Activated CD8-positive, alpha-beta T cell treated with anti-CD3 and anti-CD28 coated beads for 36 hours (primary cell): ENCODE measurements at regions not wholly inside any gene's neighbourhood (a gene's known extent, or its start where the extent isn't known, plus 50 kb on each side); places are given as distances from the start of the nearest gene placed in this dataset.

Source experiments
- ATAC-seq: fragments of 200-7000 bp; cut with Tn5 transposase; one replicate; pipeline ENCODE4 v1.10.0; 2021; ENCODE audit warnings: mild to moderate bottlenecking, moderate library complexity
- CTCF ChIA-PET: fragments of 350-600 bp; sonication (Branson Sonifier 250); formaldehyde crosslinking; loops from one replicate; lab custom pipeline; 2021; ENCODE audit warnings: antibody characterized with exemption; lab: Charles Lee
- POLR2A ChIA-PET: fragments of 350-600 bp; sonication (Branson Sonifier 250); formaldehyde crosslinking; loops from one replicate; lab custom pipeline; 2021; ENCODE audit warnings: antibody characterized with exemption; lab: Charles Lee
- DNase-seq: peaks from one replicate; pipeline ENCODE4 v3.0.0-alpha.2; 2020
- H3K27ac Mint-ChIP-seq: one replicate; pipeline ENCODE4 v1.8.0; 2021; ENCODE audit warnings: mild to moderate bottlenecking, mixed read lengths
- H3K27me3 Mint-ChIP-seq: one replicate; pipeline ENCODE4 v1.8.0; 2021; ENCODE audit warnings: mixed read lengths
- H3K36me3 Mint-ChIP-seq: one replicate; pipeline ENCODE4 v1.8.0; 2021; ENCODE audit warnings: low read depth, mixed read lengths
- H3K4me1 Mint-ChIP-seq: one replicate; pipeline ENCODE4 v1.8.0; 2021; ENCODE audit warnings: low read depth, mixed read lengths
- H3K4me3 Mint-ChIP-seq: one replicate; pipeline ENCODE4 v1.8.0; 2021; ENCODE audit warnings: mild to moderate bottlenecking, moderate library complexity, mixed read lengths
- H3K9me3 Mint-ChIP-seq: one replicate; pipeline ENCODE4 v1.8.0; 2021; ENCODE audit warnings: mixed read lengths
- intact Hi-C: fragments of 100-400 bp; cut with micrococcal nuclease; formaldehyde crosslinking; loops from one replicate; pipeline ENCODE4 v1.10.0; 2022
- TF ChIP-seq, protein P1 (sequence below): fragments of 200-600 bp; IDR thresholded peaks from one replicate; pipeline ENCODE4 v1.8.0; 2022; ENCODE audit warnings: antibody characterized with exemption, mild to moderate bottlenecking

DNA sequence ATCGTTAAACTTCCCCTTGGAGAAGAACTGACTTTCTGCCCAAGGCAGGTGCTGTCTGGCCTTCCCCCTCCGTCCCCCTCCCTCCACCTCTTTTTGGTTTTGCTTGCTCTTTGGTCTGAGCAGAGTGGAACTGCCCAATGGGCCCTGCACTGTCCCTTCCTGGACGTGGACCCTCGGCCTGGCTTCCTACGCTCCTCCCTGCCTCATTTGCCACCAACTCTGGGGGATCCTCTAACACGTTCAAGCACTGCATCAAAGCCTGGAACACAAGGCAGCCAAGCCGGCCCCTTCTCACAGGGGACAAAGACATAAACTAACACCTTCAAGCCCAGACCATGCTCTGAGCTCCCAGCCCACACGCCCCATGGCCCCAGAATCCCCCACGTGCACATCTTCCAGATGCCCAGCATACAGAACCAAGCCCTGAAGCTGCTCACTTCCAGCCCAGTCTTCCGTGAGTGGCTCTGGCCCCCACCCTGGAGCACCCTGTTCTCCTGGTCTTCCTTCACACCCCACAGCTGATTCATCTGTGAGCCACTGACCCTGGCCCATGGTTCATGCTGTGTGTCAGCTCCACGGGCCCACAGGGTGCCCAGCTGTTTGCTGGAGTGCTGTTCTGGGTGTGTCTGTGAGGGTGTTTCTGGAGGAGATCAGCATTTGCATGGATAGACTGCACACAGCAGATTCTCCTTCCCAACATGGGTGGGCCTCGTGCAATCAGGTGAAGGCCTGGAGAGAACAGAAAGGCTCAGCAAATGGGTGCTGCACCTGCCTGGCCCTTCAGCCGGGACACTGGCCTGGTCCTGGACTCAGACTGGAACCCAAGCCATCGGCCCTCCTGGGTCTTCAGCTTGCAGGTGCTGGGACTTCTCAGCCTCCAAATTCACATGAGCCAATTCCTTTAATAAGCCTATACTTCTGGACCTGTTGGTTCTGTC is 247.1 kb upstream of the SALL3 start:
- intact Hi-C loops = no loop called here
- no peaks in the 10 kb centered on the region for H3K9me3 Mint-ChIP-seq
- ATAC-seq (no peak), DNase-seq (no peak)
- H3K4me3 Mint-ChIP-seq = no peak overlapping the region
- ChIA-PET CTCF (no interaction called here), POLR2A (no interaction called here)
- H3K4me1 Mint-ChIP-seq = no peaks in the 10 kb centered on the region
- no peaks in the 10 kb centered on the region for H3K36me3 Mint-ChIP-seq
- TF ChIP-seq, protein P1, sequence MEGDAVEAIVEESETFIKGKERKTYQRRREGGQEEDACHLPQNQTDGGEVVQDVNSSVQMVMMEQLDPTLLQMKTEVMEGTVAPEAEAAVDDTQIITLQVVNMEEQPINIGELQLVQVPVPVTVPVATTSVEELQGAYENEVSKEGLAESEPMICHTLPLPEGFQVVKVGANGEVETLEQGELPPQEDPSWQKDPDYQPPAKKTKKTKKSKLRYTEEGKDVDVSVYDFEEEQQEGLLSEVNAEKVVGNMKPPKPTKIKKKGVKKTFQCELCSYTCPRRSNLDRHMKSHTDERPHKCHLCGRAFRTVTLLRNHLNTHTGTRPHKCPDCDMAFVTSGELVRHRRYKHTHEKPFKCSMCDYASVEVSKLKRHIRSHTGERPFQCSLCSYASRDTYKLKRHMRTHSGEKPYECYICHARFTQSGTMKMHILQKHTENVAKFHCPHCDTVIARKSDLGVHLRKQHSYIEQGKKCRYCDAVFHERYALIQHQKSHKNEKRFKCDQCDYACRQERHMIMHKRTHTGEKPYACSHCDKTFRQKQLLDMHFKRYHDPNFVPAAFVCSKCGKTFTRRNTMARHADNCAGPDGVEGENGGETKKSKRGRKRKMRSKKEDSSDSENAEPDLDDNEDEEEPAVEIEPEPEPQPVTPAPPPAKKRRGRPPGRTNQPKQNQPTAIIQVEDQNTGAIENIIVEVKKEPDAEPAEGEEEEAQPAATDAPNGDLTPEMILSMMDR = no peak
- H3K27ac Mint-ChIP-seq = no peak overlapping the region
- H3K27me3 Mint-ChIP-seq = no peaks in the 10 kb centered on the region

DNA sequence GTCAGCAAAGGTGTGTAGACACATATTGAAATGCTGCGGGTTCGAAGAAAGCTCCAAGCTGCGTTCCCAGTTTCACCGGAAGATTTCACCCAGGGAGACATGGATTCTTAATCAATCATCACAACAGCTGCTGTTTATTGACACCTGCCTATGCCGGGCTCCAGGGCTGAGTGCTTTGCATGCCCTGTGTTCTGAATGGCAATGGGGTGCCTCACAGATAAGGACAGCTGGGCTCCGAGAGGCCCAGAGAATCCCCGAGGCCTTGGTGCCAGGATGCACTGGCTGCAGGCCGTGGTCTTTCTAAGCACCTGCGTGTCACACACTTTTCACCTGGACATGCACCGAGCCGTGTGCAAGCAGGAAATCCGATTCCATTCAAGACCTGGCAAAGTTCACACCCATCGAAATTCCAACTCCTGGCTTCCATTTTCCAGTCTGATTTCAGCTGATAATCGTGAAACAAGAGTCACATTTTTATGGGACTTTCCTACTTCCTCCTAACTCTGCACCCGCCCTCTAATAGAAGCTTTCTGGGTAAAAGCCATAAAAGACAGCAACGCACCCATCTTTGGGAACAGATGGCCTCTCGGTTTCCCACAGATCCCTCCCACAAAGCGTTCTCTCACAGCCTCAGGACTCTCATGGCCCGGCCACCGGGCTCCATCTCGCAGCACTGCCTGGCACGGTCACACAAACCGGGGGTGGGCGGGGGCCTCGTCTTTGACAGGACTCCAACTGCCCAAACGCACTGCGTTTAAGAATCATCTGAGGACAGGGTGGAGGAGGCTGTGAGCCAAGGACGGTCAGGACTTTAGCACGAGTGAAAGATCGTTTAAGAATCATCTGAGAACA is 245.6 kb upstream of the SALL3 start:
- no peaks in the 10 kb centered on the region for H3K4me1 Mint-ChIP-seq
- H3K9me3 Mint-ChIP-seq = no peaks in the 10 kb centered on the region
- intact Hi-C loops = no loop called here
- H3K36me3 Mint-ChIP-seq = no peaks in the 10 kb centered on the region
- CTCF ChIA-PET = no interaction called here
- ATAC-seq = no peak
- DNase-seq = no peak
- H3K27me3 Mint-ChIP-seq = no peaks in the 10 kb centered on the region
- TF ChIP-seq, protein P1 = no peak
- H3K4me3 Mint-ChIP-seq = no peak overlapping the region
- H3K27ac Mint-ChIP-seq = no peak overlapping the region
- POLR2A ChIA-PET = interaction anchor here (0.7 kb wide), 1 partner anchor 63 kb away, joined by 3 read pairs; no protein-coding TSS in a partner anchor

DNA sequence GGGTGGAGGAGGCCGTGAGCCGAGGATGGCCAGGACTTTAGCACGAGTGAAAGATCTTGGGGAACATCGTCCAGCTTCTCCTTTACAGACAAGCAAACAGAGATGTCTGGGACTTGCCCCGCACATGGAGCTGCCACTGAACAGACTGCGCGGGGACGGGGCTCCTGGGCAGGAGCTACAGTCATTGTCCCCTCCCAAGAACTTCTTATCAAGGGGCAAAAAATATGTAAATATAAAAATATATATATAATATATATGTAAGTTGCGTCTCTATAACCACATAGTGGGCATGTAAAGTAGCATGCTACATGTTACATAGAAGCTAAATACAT is 245.0 kb upstream of the SALL3 start:
- TF ChIP-seq, protein P1 = no peak
- no peak overlapping the region for H3K27ac Mint-ChIP-seq
- intact Hi-C loops = no loop called here
- ATAC-seq = no peak
- POLR2A ChIA-PET = no interaction called here
- DNase-seq = no peak
- no peaks in the 10 kb centered on the region for H3K9me3 Mint-ChIP-seq
- no peak overlapping the region for H3K4me3 Mint-ChIP-seq
- CTCF ChIA-PET = no interaction called here
- no peaks in the 10 kb centered on the region for H3K36me3 Mint-ChIP-seq
- H3K4me1 Mint-ChIP-seq = no peaks in the 10 kb centered on the region
- no peaks in the 10 kb centered on the region for H3K27me3 Mint-ChIP-seq

DNA sequence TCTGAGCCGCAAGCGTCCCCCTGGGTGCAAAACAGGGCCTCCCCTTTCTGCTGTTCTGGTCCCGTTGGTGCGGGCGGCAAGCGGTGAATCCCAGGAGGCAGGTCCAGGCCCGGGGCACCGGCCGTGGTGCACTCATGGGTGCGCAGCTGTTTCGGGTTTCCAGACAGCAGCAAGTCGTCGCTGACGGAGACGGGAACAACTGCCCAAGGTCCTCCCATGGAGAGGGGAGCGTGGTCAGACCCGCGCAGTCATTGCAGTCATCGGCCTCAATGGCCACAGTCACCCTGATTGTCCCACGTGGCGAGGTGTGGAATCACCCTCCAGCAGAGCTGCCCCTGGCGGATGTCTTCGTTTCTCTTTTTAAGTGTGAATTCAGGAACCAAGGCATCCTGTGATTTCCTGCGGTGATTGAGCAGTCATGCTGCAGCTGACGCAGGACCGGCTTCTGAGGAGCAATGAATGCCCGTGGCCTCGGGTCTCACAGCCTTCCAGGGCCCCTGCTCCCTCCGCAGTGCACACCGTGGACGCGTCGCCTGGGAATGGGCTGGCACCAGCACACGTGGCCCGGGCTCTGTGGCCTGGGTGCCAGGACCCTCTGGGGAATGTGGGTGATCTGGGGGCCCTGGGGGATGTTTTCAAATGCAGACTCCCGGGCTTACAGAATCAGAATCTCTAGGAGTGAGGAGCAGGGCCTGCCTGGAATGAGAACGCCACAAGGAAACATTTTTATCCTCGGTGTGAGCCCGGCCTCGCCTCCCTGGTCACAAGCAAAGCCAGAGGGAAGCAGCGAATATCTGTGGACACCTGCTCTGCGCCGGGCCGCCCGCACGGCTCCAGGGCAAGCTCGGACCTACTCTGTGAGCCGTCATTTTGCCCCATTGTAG is 244.2 kb upstream of the SALL3 start:
- no peak overlapping the region for H3K4me3 Mint-ChIP-seq
- TF ChIP-seq, protein P1 = no peak
- ChIA-PET POLR2A (no interaction called here), CTCF (no interaction called here)
- no peaks in the 10 kb centered on the region for H3K4me1 Mint-ChIP-seq
- no peak overlapping the region for H3K27ac Mint-ChIP-seq
- no peaks in the 10 kb centered on the region for H3K36me3 Mint-ChIP-seq
- H3K27me3 Mint-ChIP-seq = no peaks in the 10 kb centered on the region
- intact Hi-C loops = no loop called here
- no peaks in the 10 kb centered on the region for H3K9me3 Mint-ChIP-seq
- ATAC-seq (no peak), DNase-seq (no peak)
